ENCODE measurements at regions not wholly inside any gene's neighbourhood (a gene's known extent, or its start where the extent isn't known, plus 50 kb on each side); places are given as distances from the start of the nearest gene placed in this dataset.

DNA sequence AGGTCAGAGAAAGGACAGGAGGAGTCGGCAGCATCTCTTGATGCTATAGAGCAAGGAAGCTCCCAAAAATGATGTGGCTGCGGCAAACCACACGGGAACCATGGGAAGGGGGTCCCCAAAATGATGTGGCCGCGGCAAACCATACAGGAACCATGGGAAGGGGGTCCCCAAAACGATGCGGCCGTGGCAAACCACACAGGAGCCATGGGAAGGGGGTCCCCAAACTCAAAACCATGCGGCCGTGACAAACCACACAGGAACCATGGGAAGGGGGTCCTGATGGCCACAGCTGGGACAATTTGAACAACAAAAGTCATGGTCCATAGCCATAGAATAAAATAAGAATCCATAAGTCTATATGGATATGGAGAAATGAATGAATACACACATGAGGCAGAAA lies 58.4 kb upstream of the GLI2 start:
- ChIA-PET CTCF (no interaction called here), POLR2A (ENCODE audit: low non-redundant PET) (no interaction called here)
- Histone ChIP-seq H3K9me3 (ENCODE audit: low read depth, low read length, poor library complexity, severe bottlenecking) (no peaks in the 10 kb centered on the region), H3K36me3 (ENCODE audit: insufficient read depth, low read length, poor library complexity, severe bottlenecking) (no peaks in the 10 kb centered on the region), H3K27ac (ENCODE audit: low read depth, low read length, poor library complexity, severe bottlenecking) (no peak overlapping the region), H3K27me3 (replicated peaks; ENCODE audit: insufficient read depth, low read depth, low read length, poor library complexity) (no peaks in the 10 kb centered on the region), H3K4me1 (ENCODE audit: insufficient read depth, low read length, poor library complexity, severe bottlenecking) (no peaks in the 10 kb centered on the region), H3K4me3 (ENCODE audit: low read depth, low read length, poor library complexity, severe bottlenecking) (no peak overlapping the region)
- TF ChIP-seq EZH2 (IDR thresholded peaks at IDR 0.05; ENCODE audit: borderline replicate concordance, low read depth, low read length, poor library complexity, severe bottlenecking) = no peak
- TF ChIP-seq, protein P1, sequence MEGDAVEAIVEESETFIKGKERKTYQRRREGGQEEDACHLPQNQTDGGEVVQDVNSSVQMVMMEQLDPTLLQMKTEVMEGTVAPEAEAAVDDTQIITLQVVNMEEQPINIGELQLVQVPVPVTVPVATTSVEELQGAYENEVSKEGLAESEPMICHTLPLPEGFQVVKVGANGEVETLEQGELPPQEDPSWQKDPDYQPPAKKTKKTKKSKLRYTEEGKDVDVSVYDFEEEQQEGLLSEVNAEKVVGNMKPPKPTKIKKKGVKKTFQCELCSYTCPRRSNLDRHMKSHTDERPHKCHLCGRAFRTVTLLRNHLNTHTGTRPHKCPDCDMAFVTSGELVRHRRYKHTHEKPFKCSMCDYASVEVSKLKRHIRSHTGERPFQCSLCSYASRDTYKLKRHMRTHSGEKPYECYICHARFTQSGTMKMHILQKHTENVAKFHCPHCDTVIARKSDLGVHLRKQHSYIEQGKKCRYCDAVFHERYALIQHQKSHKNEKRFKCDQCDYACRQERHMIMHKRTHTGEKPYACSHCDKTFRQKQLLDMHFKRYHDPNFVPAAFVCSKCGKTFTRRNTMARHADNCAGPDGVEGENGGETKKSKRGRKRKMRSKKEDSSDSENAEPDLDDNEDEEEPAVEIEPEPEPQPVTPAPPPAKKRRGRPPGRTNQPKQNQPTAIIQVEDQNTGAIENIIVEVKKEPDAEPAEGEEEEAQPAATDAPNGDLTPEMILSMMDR (conservative IDR thresholded peaks at IDR 0.05; ENCODE audit: low read depth, low read length) = no peak
- no TSS peak for BruUV-seq (replicated peaks)
- intact Hi-C loops (cut with micrococcal nuclease; ENCODE audit: unreplicated experiment) = no loop called here
- DNase-seq (ENCODE audit: low spot score) = no peak

DNA sequence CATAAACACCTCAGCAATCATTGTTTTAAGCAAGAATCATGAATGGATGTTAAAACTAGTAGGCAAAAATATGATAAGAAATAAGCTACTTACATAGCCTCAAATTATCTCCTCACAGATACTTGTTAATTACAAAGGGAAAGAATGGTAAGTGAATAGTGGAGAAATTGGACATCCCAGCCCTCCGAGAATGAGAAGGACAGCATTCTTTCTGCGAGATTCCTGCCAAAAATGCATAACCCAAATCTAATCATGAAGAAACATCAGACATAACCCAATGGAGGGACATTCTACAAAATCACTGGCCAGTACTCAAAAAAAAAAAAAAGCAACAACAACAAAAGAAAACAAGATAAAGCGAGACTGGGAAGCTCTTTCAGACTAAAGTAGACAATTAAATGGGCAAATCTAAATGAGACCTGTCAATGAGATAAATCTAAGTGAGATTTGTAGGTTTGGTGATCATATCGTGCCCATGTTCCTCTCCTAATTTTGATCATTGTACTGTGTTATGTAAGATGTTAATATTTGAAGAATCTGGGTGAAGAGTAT lies 57.9 kb upstream of the GLI2 start:
- Histone ChIP-seq H3K36me3 (ENCODE audit: insufficient read depth, low read length, poor library complexity, severe bottlenecking) (no peaks in the 10 kb centered on the region), H3K27ac (ENCODE audit: low read depth, low read length, poor library complexity, severe bottlenecking) (no peak overlapping the region), H3K4me1 (ENCODE audit: insufficient read depth, low read length, poor library complexity, severe bottlenecking) (no peaks in the 10 kb centered on the region), H3K27me3 (replicated peaks; ENCODE audit: insufficient read depth, low read depth, low read length, poor library complexity) (no peaks in the 10 kb centered on the region), H3K9me3 (ENCODE audit: low read depth, low read length, poor library complexity, severe bottlenecking) (no peaks in the 10 kb centered on the region), H3K4me3 (ENCODE audit: low read depth, low read length, poor library complexity, severe bottlenecking) (no peak overlapping the region)
- no TSS peak for BruUV-seq (replicated peaks)
- ChIA-PET POLR2A (ENCODE audit: low non-redundant PET) (no interaction called here), CTCF (interaction anchor here (0.6 kb wide), 1 partner anchor 338 kb away, joined by 3 read pairs; no protein-coding TSS in a partner anchor)
- intact Hi-C loops (cut with micrococcal nuclease; ENCODE audit: unreplicated experiment) = no loop called here
- TF ChIP-seq EZH2 (IDR thresholded peaks at IDR 0.05; ENCODE audit: borderline replicate concordance, low read depth, low read length, poor library complexity, severe bottlenecking) = no peak
- TF ChIP-seq, protein P1 (conservative IDR thresholded peaks at IDR 0.05; ENCODE audit: low read depth, low read length) = no peak
- no peak for DNase-seq (ENCODE audit: low spot score)

DNA sequence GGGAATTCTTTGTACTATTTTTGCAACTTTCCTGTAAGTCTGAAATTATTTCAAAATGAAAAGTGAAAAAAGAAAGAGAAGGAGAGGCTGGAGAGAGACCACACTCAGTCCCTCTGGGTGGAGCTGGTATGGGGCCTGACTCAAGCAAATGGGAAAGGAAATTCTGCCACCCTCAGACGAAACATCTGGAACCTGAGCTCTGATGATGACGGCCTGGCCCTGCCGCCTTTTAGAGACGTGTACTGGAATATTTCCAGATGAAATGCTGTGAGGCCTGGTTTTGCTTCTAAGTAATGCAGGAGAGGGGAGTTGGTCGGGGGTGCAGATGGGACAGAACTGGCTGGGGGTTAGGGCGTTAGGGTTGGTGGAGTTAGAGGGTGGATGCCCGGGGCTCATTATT lies 57.4 kb upstream of the GLI2 start:
- ChIA-PET POLR2A (ENCODE audit: low non-redundant PET) (no interaction called here), CTCF (interaction anchor here (0.6 kb wide), 1 partner anchor 338 kb away, joined by 3 read pairs; no protein-coding TSS in a partner anchor)
- H3K9me3 ChIP-seq (ENCODE audit: low read depth, low read length, poor library complexity, severe bottlenecking) = no peaks in the 10 kb centered on the region
- no peaks in the 10 kb centered on the region for H3K4me1 ChIP-seq (ENCODE audit: insufficient read depth, low read length, poor library complexity, severe bottlenecking)
- H3K36me3 ChIP-seq (ENCODE audit: insufficient read depth, low read length, poor library complexity, severe bottlenecking) = no peaks in the 10 kb centered on the region
- DNase-seq (ENCODE audit: low spot score) = no peak
- no peaks in the 10 kb centered on the region for H3K27me3 ChIP-seq (replicated peaks; ENCODE audit: insufficient read depth, low read depth, low read length, poor library complexity)
- intact Hi-C loops (cut with micrococcal nuclease; ENCODE audit: unreplicated experiment) = no loop called here
- H3K27ac ChIP-seq (ENCODE audit: low read depth, low read length, poor library complexity, severe bottlenecking) = no peak overlapping the region
- no TSS peak for BruUV-seq (replicated peaks)
- TF ChIP-seq, protein P1 (conservative IDR thresholded peaks at IDR 0.05; ENCODE audit: low read depth, low read length) = no peak
- TF ChIP-seq EZH2 (IDR thresholded peaks at IDR 0.05; ENCODE audit: borderline replicate concordance, low read depth, low read length, poor library complexity, severe bottlenecking) = no peak
- H3K4me3 ChIP-seq (ENCODE audit: low read depth, low read length, poor library complexity, severe bottlenecking) = no peak overlapping the region
